Activated naive CD4-positive, alpha-beta T cell treated with anti-CD3 and anti-CD28 coated beads, Interleukin-2, amount 50 U/mL, for 24 hours (primary cell): ENCODE measurements at regions not wholly inside any gene's neighbourhood (a gene's known extent, or its start where the extent isn't known, plus 50 kb on each side); places are given as distances from the start of the nearest gene placed in this dataset.

ENCODE experiments used
- H3K27ac Mint-ChIP-seq: one replicate; pipeline ENCODE4 v1.8.0; 2021; ENCODE audit warnings: mild to moderate bottlenecking, mixed read lengths
- H3K27me3 Mint-ChIP-seq: one replicate; pipeline ENCODE4 v1.8.0; 2021; ENCODE audit warnings: mixed read lengths
- H3K36me3 Mint-ChIP-seq: one replicate; pipeline ENCODE4 v1.8.0; 2021; ENCODE audit warnings: mixed read lengths
- H3K4me1 Mint-ChIP-seq: one replicate; pipeline ENCODE4 v1.8.0; 2021; ENCODE audit warnings: mixed read lengths
- H3K4me3 Mint-ChIP-seq: one replicate; pipeline ENCODE4 v1.8.0; 2021; ENCODE audit warnings: mild to moderate bottlenecking, mixed read lengths
- H3K9me3 Mint-ChIP-seq: one replicate; pipeline ENCODE4 v1.8.0; 2021; ENCODE audit warnings: mixed read lengths

DNA sequence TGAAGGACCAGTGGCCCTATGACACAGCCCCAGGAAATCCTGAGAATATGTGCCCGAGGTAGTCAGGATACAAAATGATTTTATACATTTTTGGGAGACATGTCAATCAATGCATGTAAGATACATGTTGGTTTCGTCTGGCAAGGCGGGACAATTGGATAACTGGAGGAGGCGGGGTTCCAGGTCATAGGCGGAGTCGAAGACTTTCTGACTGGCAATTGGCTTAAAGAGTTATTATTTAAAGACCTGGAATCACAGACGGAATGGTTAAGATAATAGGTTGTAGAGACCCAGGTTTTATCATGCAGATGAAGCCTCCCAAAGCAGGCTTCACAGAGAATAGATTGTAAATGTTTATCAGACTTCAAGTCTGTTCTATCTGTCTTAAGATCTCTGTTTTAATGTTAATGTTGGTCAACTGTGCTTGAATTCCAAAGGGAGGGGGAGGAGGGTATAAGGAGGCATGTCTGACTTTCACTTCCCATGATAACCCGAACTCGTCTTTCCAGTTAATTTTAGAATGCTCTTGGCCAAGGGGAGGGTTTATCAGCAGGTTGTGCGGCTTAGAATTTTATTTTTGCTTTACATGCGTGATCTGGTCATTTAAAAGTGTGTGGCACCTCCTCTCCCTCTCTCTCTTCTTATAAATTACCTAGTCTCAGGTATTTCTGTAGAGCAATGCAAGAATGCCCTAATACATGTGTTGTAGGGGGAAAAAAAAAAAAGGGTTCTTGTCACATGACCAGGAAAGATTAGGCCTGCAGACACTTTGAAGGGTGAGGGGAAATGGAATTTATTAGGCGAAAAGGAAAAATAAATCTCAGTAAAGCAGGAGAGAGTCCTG, 230.7 kb downstream of the NFATC2 start:
- H3K9me3 Mint-ChIP-seq, result no peaks in the 10 kb centered on the region
- H3K4me3 Mint-ChIP-seq, result no peak overlapping the region
- no peaks in the 10 kb centered on the region for H3K36me3 Mint-ChIP-seq
- no peak overlapping the region for H3K27ac Mint-ChIP-seq
- H3K27me3 Mint-ChIP-seq, result peaks cover 6% of the 10 kb centered on the region
- H3K4me1 Mint-ChIP-seq, result no peaks in the 10 kb centered on the region

GRCh38 chr20:51310216-51310615, 232.3 kb downstream of the NFATC2 start:
- Mint-ChIP-seq H3K9me3 (no peaks in the 10 kb centered on the region), H3K4me1 (no peaks in the 10 kb centered on the region), H3K27me3 (peaks cover 7% of the 10 kb centered on the region), H3K36me3 (no peaks in the 10 kb centered on the region), H3K27ac (no peak overlapping the region), H3K4me3 (no peak overlapping the region)

GRCh38 chr20:51309128-51309527, 233.4 kb downstream of the NFATC2 start:
- Mint-ChIP-seq H3K27ac (no peak overlapping the region), H3K27me3 (peaks cover 7% of the 10 kb centered on the region), H3K36me3 (no peaks in the 10 kb centered on the region), H3K9me3 (no peaks in the 10 kb centered on the region), H3K4me1 (no peaks in the 10 kb centered on the region), H3K4me3 (no peak overlapping the region)

- Mint-ChIP-seq H3K27ac (no peak overlapping the region), H3K4me3 (no peak overlapping the region), H3K36me3 (no peaks in the 10 kb centered on the region), H3K4me1 (no peaks in the 10 kb centered on the region), H3K27me3 (peaks cover 5% of the 10 kb centered on the region), H3K9me3 (no peaks in the 10 kb centered on the region)
Observed at GRCh38 chr20:51306521-51307358, 235.8 kb downstream of the NFATC2 start.

DNA sequence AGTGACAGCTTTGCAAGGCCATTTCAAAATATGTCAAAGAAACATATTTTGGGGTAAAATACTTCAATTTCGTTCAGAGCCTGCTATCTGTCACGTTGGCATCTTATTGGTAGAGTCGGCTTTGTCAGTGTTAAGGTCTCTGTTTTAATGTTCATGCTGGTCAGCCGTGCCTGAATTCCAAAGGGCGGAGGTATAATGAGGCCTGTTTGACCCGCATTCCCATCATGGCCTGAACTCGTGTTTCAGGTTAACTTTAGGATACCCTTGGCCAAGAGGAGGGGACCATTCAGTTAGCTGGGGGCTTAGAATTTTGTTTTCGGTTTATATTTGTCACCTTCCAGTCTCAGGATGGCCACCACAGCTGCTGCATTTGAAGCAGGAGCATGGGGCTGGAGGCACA, 236.4 kb downstream of the NFATC2 start:
- Mint-ChIP-seq H3K4me3 (no peak overlapping the region), H3K9me3 (no peaks in the 10 kb centered on the region), H3K27ac (no peak overlapping the region), H3K27me3 (peaks cover 5% of the 10 kb centered on the region), H3K36me3 (no peaks in the 10 kb centered on the region), H3K4me1 (no peaks in the 10 kb centered on the region)

GRCh38 chr20:51305316-51306052, 237.0 kb downstream of the NFATC2 start:
- no peaks in the 10 kb centered on the region for H3K9me3 Mint-ChIP-seq
- H3K36me3 Mint-ChIP-seq, result no peaks in the 10 kb centered on the region
- H3K4me1 Mint-ChIP-seq, result no peaks in the 10 kb centered on the region
- H3K4me3 Mint-ChIP-seq, result no peak overlapping the region
- H3K27ac Mint-ChIP-seq, result no peak overlapping the region
- peaks cover 5% of the 10 kb centered on the region for H3K27me3 Mint-ChIP-seq

DNA sequence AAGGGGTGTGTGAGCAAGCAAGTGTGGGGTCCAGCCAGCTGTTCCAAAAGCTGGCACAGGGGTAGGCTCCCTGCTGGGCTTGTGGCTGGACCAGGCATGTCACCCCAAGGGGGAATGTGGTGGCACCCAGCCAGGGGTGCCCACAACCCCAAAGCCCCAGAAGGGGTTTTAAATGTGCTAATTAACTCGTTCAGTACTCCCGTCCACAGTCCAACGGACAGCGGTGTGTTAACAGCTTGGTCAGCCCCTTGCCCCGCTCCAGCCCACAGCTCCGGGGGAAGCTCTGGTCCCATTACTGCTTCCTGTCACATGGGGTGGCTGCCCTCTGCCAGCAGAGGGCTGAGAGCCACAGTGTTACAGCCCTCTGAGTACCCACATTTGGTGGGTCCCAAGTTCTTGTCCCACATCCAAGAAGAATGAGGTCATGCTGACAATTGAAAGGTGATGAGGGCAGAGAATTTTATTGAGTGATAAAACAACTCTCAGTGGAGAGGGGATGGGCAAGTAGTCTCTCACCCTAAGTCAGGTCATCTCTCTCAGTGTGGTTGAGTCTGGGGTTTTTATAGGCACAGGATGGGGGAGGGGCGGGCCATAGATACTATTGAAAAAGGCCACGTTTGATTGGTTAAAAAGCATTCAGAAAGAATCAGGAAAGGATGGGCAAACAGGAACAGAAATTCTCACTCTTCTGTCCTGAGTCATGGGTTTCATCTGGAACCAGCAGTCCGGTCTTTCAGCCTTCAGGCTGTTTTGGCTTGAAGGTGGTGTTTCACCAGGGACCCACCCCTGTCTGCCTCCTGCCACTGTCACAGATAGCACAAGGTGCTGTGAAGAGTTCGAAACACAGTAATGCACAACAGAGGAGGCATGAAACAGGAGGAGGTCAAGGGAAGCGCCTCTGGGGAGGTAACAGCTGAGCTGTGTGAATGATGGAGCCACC, 238.5 kb downstream of the NFATC2 start:
- no peaks in the 10 kb centered on the region for H3K36me3 Mint-ChIP-seq
- no peaks in the 10 kb centered on the region for H3K4me1 Mint-ChIP-seq
- peaks cover 4% of the 10 kb centered on the region for H3K27me3 Mint-ChIP-seq
- no peak overlapping the region for H3K27ac Mint-ChIP-seq
- H3K9me3 Mint-ChIP-seq, result no peaks in the 10 kb centered on the region
- no peak overlapping the region for H3K4me3 Mint-ChIP-seq

- no peak overlapping the region for H3K27ac Mint-ChIP-seq
- H3K9me3 Mint-ChIP-seq, result no peaks in the 10 kb centered on the region
- H3K4me1 Mint-ChIP-seq, result no peaks in the 10 kb centered on the region
Observed at GRCh38 chr20:51301026-51301425, 241.5 kb downstream of the NFATC2 start.

GRCh38 chr20:51300104-51300503, 242.4 kb downstream of the NFATC2 start:
- Mint-ChIP-seq H3K9me3 (no peaks in the 10 kb centered on the region), H3K4me3 (no peak overlapping the region), H3K27ac (no peak overlapping the region), H3K36me3 (no peaks in the 10 kb centered on the region), H3K4me1 (no peaks in the 10 kb centered on the region), H3K27me3 (no peaks in the 10 kb centered on the region)

More at GRCh38 chr20:51301026-51301425, 241.5 kb downstream of the NFATC2 start:
- no peaks in the 10 kb centered on the region for H3K36me3 Mint-ChIP-seq
- H3K4me3 Mint-ChIP-seq, result no peak overlapping the region
- H3K27me3 Mint-ChIP-seq, result no peaks in the 10 kb centered on the region

- Mint-ChIP-seq H3K9me3 (no peaks in the 10 kb centered on the region), H3K27ac (no peak overlapping the region), H3K27me3 (peaks cover 2% of the 10 kb centered on the region), H3K36me3 (no peaks in the 10 kb centered on the region), H3K4me3 (no peak overlapping the region), H3K4me1 (no peaks in the 10 kb centered on the region)
Observed at GRCh38 chr20:51299413-51299812, 243.1 kb downstream of the NFATC2 start.

- no peak overlapping the region for H3K27ac Mint-ChIP-seq
- H3K27me3 Mint-ChIP-seq, result peaks cover 2% of the 10 kb centered on the region
- H3K9me3 Mint-ChIP-seq, result no peaks in the 10 kb centered on the region
- no peak overlapping the region for H3K4me3 Mint-ChIP-seq
- no peaks in the 10 kb centered on the region for H3K36me3 Mint-ChIP-seq
- no peaks in the 10 kb centered on the region for H3K4me1 Mint-ChIP-seq
Observed at GRCh38 chr20:51298141-51298749, 244.3 kb downstream of the NFATC2 start.

DNA sequence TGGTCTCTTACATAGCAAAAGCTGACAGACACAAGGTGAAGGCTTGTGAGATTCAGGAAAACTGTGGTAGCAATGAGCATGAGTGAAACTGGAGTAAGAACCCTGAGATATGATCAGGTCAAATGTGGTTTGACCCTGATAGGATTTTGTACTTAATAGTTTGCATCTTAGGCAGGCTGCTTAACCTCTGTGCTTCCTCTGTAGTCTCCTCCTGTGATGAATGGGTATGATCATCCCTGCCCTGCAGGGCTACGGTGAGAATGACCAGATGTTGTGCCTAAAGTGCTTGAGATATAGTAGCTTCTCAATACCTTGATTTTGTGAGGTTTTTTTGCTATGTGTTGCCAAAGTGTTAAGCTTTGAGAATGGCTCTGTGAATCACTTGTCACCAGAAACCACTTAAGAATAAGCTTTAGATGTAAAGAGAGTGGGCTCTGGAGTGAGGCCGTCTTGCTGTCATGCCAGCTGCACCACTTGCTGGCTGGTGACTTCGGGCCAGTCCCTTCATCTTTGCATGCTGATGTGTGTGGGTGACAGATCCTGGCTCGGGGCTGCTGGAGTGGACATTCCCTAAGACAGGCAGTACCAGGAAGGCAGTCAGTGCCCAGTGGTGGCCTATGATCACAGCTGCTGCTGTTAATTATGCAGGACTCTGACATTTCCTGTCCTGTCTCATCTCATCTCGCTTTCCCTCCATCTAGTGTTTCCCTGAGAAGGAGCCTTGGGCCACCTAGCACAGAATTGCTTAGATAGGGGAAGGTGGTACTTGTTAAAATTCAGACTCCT, 254.7 kb downstream of the NFATC2 start:
- Mint-ChIP-seq H3K9me3 (no peaks in the 10 kb centered on the region), H3K36me3 (no peaks in the 10 kb centered on the region), H3K27ac (no peak overlapping the region), H3K4me1 (no peaks in the 10 kb centered on the region), H3K27me3 (peaks cover 1% of the 10 kb centered on the region), H3K4me3 (no peak overlapping the region)

DNA sequence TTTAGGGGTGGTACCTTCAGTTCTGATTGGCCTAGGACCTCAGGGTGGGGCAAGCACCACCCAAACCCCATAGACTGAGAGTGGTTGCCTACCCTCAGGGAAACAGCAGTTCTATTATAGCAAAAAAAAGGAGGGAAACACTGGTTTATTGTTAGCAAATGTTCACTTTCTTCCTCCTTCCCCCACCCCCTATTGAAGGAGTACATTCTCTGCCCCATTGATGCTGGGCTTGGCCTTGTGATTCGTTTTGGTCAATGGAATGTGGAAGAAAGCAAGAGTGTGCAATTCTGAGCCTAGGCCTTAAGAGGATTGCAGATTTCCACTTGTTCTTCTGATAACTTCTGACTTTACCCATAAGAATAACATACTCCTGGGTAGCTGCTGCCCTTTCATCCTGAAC, 255.8 kb downstream of the NFATC2 start:
- peaks cover 1% of the 10 kb centered on the region for H3K27me3 Mint-ChIP-seq
- H3K9me3 Mint-ChIP-seq, result no peaks in the 10 kb centered on the region
- H3K4me3 Mint-ChIP-seq, result no peak overlapping the region
- H3K4me1 Mint-ChIP-seq, result no peaks in the 10 kb centered on the region
- no peak overlapping the region for H3K27ac Mint-ChIP-seq
- H3K36me3 Mint-ChIP-seq, result no peaks in the 10 kb centered on the region

DNA sequence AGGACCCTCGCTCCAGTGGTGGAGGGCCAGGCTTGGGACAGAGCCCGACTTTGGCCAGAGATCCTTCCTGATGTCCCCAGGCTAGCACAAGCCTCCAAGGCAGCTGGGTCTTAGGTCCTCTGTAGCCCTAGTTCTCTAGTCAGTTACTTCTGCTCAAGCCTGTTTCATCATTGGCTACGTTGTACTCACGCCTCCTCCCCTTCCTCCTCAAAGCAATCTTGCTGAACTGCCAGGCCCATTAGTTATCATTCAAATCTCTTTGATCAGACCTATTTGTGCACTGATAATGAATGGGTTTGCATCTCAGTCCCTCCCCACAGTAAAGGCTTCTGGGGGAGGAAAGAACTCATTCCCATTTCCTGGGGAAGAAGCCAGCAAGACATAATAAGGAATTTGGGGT, 256.8 kb downstream of the NFATC2 start:
- Mint-ChIP-seq H3K27ac (no peak overlapping the region), H3K4me1 (no peaks in the 10 kb centered on the region), H3K9me3 (no peaks in the 10 kb centered on the region), H3K36me3 (no peaks in the 10 kb centered on the region), H3K4me3 (no peak overlapping the region), H3K27me3 (peaks cover 1% of the 10 kb centered on the region)
